Activated CD8-positive, alpha-beta memory T cell treated with anti-CD3 and anti-CD28 coated beads for 1 hour (primary cell): ENCODE measurements at regions not wholly inside any gene's neighbourhood (a gene's known extent, or its start where the extent isn't known, plus 50 kb on each side); places are given as distances from the start of the nearest gene placed in this dataset.

Experiments used
- DNase-seq, 2 donors: peaks; one replicate each; pipeline ENCODE4 v3.0.0-alpha.2; 2020; ENCODE audit warnings: low read depth in 1 of 2; ENCODE audit errors: extremely low read depth in 1 of 2

DNA sequence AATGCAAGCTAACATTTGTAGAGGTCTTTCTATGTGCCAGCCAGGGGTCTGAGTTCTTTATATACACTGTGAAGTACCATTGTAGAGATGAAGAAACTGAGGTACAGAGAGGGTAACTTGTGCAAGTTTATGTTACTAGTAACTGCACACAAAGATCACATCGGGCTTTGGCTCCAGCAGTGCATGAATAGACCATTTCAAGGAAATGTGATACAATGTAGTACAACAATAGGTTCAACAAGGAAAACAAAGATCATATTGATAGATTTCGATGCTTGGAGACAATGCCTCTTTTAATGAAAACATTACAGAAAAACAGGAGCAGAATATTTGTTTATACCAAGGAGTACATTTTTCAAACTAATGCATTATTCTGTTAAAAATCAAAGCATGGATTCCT is 115.3 kb downstream of the POLR2M start:
- no peak for DNase-seq

DNA sequence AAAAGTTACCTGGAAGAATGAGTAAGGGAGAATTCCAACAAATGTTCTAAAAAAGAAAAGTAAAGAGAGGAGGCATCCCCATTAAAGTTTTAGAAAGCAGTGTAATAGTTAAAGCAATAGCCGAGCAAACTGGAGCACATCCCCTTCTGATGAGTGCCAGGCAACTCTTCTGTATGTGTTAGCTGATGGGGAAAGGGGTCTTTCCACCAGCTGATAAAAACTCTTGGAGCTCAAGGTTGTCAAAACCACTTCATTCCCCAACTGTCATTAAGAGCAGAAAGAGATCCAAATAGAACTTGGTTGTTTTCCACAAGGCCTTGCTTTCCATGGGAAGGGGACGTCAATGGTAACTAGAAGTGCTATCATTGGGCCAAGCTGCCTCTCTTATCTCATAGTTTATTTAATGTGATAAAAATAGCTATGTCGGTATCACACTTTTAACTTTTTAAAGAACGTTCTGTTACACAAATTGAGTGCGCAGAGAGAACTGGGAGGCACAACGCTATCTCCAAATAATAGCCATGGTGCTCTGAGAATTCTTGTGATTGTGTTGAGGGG is 116.9 kb downstream of the POLR2M start:
- DNase-seq = no peak

DNA sequence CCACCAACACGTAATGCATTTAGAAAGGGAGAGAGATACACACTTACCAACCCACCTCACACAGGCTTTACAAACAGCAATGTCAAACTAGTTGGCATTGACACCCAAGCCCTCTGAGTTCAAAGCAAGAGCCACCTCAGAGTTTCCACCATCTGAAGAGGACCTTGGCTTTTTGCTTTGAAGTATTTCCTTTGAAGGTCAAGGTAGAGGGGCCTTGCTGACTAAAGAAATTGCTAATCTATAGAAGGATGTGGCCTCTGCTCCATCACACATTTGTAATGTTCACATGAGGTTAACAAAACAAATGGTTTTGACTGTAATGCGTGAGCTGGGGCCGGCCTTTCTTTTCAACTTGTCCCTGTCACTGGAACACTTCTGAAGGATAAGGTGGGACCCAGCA is 117.7 kb downstream of the POLR2M start:
- no peak for DNase-seq

DNA sequence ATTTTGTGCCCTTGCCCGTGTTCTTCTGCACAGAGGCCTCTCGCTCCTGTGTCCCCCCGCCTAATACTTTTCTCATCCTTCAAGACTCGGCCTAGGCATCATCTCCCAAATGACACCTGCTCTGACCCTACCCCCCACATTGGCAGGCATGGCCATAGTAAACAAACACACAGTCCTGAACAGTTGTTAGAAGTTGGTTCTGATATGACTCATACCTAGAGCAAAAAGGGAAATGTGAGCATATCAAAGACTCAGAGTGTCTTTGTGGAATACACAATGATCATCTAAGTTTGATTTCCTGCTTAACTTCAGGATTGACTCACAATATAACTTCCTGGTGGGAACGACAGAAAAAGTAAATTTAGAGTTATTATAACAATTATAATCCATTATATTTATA is 120.5 kb downstream of the POLR2M start:
- DNase-seq = no peak

DNA sequence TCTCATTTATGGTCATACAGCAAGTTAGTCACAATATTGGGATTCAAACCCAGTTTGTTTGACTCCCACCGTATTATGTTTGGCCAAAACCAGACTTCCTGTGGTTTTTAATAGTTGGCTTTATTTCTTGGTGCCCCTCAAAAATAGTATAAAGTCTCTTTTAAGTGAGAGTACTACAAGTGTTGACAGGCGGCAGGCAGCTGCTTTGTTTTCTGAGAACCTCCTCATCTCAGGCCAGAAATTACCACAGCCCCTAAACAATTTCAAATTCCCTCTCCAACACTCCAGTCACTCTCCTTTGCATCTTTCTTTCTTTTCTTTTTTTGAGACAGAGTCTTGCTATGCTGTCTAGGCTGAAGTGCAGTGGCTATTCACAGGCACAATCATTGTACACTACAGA is 121.5 kb downstream of the POLR2M start:
- no peak for DNase-seq

DNA sequence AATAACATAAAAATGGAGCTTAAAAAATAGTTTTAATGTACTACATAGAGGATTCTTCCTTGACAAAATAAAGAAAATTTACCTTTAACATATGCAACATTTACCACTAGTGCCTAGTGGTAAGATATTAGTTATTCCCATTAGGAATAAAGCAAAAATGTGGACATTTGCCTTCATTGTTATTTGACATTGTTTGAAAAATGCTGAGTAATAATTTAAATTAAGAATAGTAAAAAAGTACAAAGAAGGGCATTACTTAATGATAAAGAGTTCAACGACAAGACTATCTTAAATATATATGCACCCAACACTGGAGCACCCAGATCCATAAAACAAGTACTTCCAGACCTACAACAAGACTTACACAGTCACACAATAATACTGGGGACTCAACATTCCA is 125.7 kb downstream of the POLR2M start:
- DNase-seq = no peak

DNA sequence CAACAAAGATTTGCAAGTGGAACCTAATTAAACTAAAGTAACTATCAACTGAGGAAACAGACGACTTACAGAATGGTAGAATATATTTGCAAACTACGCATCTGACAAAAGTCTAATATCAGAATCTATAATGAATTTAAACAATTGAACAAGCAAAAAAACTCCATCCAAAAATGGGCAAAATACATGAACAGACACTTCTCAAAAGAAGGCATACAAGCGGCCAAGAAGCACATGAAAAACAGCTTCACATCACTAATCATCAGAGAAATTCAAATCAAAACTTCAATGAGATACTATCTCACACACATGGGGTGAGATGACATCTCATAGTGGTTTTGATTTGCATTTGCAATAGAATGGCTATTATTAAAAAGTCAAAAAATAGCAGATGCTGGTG is 128.6 kb downstream of the POLR2M start:
- no peak for DNase-seq

DNA sequence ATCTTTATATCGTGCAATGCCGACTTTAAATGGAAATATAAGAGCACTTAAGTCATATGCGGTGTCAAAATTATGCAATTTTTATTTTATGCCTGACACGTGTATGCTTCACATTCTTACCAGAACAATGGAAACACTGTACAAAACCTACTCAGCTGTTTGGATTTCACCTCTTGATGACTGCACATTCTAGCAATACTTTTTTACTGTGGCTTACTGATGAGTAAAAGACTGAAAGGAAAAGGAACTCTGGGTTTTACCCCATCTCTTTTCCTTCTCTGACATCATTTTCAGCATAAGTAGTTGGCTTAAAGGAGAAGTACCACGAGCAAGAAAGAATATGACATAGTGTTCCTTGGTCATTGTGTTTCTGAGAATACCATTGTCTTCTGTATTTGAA is 142.8 kb downstream of the POLR2M start:
- DNase-seq = no peak

DNA sequence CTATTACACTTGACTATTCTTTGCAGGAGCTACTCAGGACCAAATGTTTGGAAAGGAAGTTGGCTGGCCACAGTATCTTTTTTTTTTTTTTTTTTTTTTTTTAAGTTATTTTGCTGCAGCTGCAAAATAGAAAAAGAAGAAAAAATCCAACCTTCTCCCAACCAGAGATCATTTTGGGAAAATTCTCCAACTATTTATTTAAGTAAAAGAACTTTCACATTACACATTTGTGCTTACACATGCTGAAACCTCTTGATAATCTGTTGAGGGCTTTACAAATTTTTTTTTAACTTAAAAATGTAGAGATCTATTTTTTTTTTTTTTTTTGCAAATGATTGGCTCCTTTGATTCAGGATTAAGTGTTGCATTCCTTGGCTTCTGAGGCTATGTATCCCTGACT is 148.0 kb downstream of the POLR2M start:
- no peak for DNase-seq

DNA sequence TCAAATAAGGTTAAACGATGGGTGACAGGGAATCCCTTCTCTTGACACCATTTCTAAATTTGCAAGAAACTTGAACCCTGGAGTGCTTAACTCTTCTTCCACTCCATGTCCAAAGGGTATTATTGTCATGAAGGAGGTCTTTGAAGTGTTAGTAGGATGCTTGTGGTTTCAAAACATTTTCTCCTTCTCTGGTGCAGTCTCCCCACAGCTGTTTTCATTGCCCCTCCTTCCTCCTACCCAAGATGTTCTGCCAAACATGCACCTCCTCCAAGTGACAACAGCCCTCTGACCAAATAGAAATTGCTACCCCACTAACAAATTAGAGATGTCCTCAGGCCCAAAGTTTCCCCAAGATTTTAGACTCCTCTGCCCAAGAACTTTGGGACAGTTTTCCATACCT is 151.4 kb downstream of the POLR2M start:
- DNase-seq = no peak

DNA sequence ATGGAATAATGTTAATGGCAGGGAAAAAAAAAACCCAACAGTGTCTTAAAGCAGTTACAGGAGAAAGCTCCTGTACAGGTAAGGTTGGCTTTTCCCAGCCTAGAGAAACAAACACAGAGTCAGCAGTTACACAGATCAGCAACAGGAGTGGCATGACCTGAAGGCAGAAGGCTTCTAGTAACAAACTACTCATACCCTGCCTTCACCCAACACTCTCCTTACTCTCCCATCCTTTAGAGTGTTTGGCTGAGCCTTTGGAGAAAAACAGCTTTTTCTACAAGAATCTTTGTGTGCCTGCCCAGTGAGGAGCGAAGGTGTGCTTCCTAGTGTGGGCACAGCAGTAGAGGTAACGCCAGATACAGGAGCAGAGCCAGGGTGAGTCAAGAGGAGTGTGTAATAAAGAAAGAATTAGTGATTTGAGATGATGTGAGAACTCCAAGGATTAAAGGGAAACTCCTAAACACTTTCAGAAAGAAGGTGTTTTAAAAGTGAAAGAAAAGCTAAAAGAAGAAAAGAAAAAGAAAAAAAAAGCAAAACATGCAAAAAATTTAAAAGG is 152.7 kb downstream of the POLR2M start:
- no peak for DNase-seq

DNA sequence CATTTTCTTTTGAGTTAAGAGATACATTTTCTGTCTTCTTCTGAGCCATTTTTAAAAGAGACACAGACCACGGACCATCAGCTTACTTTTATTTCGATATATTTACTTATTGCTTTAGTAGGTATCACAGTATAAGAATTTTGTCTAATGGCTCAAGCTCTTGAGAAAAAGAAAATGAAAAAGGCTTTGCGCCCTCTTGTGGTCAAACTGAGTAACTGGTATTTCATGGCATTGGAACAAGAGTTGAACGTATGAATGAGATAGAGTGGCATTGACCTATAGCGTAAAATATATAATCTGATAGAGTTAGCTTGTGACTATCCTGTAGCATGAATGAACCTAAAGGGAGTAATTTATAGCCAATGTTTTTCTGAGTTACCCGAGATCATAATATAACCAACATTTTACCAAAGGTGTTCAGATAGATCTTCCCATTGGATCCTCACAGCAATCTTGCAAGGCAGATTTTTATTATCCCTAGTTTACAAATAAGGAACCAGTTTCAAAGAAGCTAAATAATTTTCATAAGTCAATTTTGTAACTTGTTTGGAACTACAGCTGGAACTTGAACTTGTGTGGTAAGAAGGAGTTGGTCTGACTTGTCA is 154.6 kb downstream of the POLR2M start:
- no peak for DNase-seq

DNA sequence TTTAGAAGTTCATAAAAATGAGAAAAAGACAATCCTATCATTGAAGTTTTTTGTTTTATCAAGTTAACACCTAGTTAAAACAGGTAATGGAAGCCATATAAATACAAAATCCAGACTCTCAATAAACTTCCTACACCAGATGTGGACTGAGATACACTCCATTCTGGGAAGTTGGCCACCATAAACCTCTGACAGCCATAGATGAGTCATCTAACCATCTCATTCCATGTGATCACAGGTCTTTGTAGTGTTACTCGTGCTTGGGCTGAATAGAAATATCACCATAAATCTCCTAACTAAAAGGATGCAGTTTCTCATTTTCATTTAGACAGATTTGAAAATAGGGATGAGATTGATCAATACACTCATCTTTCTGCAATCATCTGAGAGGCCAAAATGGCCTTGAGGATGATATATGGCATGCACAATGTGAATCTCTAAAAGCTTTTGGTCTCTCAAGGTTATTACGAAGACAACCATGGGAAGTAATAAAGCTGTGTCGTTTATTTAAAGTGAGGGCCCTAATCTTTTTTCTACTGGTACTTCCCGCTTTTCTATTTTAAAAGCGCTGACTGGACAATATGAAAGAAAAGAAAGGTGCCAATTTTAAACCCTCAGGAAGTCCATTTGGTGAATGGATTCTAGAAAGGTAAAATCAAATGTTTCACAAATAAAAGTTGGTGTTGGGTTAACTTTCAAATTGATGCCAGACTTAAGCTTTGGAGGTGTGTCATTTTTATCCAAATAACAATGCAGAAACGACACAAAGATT is 155.5 kb downstream of the POLR2M start:
- no peak for DNase-seq

DNA sequence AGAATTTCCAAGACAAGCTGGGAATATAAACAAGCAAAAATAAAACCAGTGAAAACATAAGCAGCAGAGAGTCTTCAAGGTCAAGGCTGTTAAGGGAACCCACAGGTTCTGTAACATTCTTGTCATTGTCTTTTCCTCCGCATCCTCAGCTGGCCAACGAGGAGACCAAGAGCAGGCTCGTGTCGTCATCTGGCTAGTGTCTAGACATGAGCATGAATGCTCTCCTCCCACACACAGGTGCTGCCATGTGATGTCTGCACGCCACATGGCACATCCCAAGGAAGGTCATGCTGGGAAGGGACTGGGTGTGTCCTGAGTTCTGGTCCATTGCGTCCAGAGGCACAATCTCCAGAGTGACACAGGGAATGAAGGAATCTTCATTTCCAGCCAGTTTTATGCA is 156.2 kb downstream of the POLR2M start:
- no peak for DNase-seq

DNA sequence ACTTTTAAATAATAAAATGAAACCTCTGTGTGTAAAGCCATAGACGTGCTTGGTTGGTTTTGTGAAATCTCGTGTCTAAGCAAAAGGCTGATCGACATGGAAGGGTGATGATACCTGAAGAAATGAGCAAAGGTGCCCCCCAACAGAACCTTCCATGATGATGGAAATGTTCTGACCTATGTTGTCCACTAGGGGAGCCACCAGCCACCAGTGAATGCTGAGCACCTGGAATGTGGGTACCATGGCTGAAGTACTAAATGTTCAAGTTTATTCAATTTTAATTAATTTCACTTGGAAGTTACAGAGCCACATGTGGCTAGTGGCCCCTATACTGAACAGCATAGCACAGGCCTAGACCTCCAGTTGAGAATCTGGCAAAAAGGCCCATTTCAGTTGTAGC is 158.8 kb downstream of the POLR2M start:
- DNase-seq = no peak

DNA sequence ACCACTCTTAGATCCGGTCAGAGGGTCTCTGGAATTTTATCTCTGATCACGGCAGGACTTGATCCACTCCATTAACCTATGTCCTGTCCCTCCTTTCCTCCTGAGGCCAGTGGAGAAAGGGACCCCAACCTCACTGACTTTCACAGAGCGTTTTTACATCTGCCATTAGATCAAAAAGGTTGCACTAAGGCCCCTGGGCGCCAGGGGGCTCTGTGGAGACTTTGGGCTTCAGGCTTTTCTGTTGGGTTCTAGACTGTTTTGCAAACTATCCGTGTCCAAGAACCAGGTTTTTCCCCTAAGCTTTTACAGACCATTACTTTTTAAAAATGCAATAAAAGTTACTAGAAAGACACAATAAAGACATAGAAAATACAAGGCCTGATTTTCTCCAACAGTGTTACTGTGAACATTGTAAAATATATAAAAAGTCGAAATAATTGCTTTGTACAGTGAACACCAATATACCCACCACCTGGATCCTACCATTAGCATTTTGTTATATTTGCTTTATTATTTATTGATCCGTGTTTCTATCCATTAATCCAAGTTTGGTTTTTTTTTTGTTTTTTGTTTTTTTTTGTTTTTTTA is 159.7 kb downstream of the POLR2M start:
- DNase-seq = peak in 1 of 2 donors; percentile 13

DNA sequence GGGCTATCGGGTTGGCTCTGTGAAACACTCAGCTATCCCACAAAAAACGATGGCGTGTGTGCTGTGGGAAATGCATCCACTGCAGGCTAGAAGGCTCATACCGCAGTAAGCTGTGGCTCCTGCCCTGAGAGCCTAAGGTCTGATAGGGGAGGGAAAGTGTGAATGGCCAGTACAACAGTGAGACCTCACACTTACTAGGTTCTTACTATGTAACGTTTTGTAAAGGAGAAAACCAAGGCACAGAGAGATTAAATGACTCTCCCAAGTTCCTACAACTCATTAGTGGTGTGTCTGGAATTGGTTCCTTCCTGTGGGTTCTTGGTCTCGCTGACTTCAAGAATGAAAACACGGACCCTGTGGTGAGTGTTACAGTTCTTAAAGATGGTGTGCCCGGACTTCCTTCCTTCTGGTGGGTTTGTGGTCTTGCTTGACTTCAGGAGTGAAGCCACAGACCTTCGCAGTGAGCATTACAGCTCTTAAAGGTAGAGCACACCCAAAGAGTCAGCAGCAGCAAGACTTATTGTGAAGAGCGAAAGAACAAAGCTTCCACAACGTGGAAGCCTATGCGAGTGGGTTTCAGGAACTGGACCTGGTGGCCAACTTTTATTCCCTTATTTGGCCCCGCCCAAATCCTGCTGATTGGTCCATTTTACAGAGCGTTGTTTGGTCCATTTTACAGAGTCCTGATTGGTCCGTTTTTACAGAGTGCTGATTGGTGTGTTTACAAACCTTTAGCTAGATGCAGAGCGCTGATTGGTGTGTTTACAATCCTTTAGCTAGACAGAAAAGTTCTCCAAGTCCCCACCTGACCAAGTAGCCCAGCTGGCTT is 161.7 kb downstream of the POLR2M start:
- no peak for DNase-seq

DNA sequence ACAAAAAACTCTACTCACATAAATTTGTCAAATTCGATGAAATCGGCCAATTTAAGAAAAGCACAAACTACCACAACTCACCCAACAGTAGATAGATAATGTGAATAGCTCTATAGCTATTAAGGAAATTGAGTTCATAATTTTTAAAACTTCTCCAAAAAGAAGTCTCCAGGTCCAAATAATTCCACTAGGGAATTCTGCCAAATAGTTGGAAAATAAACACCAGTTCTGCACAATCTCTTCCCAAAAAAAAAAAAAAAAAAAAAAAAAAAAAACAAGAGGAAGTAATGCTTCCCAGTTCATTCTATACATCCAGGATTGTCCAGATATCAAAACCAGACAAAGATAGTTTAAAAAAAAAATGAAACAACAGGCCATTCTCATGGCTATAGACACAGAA is 164.2 kb downstream of the POLR2M start:
- no peak for DNase-seq

DNA sequence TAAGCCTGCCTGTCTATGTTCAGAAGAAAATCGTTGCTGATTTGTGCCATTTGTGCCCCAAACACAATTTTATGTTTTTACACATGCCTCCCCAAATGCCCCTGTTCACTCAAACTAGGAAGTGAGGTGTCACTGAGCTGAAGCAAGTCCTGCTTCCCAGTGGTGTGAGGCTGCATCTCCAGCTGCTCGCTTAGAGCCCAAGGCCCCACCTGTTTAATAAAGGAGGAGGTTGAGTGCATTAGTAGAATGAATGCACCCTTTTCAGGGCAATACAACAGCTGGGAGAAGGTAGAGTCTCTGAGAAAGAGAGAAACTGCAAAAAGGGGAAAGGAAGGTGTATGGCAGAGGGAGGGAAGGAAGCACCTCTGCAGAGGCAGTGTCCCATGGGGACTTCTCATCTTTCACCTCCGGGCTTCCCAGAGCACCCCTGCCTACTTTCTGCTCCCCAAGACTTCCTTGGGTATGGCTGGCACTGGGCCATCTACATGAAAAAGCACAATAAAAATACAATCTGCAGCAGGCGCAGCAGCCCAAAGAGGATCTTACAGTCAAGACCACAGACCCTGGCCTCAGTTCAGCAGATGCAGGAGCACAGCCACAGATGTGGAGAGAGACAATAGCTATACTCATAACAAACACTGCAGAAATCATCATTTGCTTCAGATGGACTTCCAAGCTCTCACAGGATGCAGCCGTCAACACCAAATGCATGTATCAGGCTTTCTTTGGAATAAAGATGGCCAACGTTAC is 165.9 kb downstream of the POLR2M start:
- DNase-seq = no peak

DNA sequence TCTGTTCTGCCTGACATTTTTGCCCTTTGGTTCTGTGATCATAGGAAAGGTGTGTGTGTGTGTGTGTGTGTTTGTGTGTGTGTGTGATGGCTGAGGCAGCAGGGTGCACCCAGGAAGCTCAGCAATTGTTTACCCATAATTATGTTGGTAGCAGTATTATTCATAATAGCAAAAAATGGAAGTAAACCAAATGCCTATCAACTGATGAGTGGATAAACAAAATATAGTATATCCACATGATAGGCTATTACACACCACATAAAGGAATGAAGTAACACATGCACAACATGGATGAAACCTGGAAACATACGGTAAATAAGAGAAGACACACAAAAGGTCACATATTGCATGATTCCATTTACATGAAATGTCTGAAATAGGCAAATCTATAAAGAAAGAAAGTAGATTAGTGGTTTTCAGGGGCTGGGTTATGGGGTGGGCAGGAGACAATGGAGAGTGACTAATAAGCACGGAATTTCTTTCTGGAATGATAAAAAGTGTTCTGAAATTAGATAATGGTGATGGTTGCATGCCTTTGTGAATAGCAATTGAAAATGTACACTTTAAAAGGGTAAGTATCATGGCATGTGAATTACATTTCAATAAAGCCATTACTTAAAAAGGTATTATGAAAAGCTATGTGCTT is 167.2 kb downstream of the POLR2M start:
- DNase-seq = no peak
